Activated CD4-positive, alpha-beta T cell treated with anti-CD3 and anti-CD28 coated beads, Interleukin-2, amount 50 U/mL, for 24 hours (primary cell): ENCODE measurements at regions not wholly inside any gene's neighbourhood (a gene's known extent, or its start where the extent isn't known, plus 50 kb on each side); places are given as distances from the start of the nearest gene placed in this dataset.
"Not testable (repeated sequence)": the region's sequence is repeated elsewhere in the genome, so short reads cannot be mapped to it uniquely, and the experiment has no call there.

Experiments
- DNase-seq, 2 donors: peaks; one replicate each; pipeline ENCODE4 v3.0.0-alpha.2; 2020; ENCODE audit warnings: low read depth in 1 of 2, low spot score in 1 of 2

DNA sequence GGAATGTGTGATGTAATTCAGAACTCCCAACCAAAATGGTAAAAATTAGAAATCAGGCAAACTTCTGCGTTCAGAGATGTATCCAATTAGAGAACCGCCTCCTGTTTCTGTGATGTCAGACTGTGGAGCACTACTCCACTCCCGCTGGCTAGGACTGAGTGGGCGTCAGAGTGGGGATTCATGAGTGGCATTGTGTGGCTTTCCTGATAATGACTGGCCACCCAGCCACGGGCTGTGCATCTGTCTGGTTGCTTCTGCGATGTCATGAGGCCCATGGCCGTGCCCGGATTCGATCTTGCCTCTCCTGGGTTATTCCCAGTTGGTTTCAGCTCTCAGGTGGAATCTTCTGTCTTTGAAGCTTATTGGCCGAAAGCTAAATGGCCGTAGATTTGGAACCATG, 87.1 kb upstream of the KCNA1 start:
- DNase-seq, result no peak

DNA sequence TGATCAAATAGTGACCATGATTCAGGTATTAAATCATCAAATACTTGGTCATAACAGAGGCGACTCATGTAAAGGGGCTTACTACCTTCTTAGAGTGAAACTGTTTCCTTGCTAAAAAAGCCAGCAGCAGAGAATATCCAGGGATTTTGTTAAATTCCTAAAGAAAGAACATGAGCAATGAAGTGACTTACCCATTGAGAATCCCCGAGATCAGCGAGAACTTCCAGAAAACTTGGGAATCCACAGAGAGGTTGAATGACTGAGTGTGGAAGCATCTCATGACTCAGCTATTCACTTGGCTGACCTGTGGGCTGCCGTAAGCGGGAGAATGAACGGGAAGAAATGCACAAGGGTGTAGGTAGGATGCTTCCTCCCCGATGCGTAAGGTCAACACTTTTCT, 85.3 kb upstream of the KCNA1 start:
- DNase-seq, result no peak

DNA sequence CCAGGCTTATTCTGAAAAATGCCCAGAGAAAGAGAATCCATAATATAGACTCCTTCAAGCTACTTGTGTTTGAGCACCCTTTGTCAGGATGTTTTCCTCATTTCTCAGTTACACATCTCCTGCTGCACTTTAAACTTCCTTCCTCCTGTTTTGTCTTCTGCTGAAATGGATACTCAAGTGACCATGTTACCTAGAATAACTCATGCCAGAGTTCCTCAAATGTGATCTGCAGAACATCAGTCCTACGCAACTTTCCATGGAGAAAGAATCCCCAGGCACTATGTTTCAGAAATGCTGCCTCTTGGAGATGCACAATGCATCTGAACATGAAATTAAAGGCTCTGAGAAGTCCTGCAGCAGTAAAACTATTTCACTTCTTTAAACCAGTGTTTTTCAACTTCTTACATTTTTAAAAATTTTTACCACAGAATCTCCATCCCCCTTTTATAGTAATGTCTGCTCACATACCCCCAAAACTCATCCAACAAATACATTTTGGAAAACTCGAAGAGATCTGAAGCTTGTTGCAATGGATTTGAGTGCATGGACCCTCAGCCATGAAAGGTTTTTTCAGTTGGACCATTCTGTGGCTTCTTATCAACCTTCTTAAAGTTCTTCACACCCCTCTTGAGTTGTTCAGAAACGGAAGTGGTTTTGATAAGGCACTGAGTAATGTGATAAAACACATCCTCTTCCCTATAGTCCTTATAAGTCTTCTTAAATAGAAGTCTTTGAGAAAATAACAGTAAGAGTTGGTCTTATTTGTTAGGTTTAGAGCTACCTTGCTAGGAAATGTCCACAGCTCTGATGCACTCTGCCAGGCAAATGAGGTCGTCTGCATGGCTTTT, 84.5 kb upstream of the KCNA1 start:
- no peak for DNase-seq

DNA sequence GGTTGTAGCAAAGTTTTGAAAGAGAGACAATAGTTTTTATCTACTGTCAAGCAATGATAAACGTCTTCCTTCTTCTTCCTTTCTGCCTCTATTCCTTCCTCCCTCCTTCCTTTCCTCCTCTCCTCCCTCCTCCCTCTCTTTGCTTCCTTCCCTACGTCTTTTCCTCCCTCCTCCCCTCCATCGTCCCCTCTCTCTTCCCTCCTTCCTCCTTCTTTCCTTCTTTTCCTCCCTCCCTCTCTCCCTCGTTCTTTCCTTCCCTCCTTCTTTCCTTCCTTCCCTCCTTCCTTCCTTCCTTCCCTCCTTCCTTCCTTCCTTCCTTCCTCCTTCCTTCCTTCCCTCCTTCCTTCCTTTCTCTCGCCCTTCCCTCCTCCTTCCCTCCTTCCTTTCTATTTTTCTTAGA, 82.8 kb upstream of the KCNA1 start:
- no peak for DNase-seq

DNA sequence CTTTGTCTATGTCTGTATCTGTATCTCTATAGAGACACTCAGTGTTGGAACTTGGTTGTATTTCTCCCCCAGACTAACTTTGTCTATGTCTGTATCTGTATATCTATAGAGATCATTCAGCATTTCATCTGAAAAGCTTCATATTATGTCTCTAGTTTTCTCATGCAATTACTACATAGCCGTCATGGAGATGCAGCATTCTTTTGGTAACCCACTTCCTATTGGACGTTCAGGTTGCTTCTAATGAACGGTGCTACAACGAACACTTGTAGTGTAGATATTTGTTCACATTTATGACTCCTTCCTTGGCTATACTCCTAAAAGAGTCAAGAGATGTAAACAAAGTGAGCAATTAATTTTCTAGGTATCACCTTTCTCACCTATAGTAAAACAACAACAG, 81.5 kb upstream of the KCNA1 start:
- no peak for DNase-seq

DNA sequence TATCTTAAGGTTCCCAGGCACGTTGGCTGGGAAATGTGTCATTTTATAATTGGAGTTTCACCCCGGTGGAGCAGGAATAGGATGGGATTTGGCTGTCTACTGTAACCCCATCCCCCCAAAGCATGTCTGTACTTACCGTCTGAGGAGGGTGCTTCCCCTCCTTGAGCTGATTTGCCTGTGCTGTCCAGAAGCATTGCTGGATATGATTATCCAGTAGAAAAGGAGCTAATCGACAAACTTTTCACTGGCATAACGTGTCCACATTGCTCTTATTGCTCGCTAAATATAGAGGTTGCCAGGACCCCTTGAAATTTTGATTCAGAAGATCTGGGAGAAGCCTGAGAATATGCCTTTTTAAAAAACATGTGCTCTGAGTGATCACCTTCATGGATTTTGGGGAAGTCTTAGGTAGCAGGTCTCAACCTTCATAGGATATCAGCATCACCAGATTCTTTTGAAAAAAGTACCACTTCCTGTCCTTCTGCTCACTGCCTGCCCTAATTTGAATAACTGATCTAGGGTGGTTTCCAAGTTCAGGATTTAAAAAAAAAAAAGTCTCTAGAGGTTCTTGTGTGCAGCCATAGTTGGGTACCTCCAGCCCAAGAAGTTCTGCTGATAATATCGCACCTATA, 80.4 kb upstream of the KCNA1 start:
- no peak for DNase-seq

DNA sequence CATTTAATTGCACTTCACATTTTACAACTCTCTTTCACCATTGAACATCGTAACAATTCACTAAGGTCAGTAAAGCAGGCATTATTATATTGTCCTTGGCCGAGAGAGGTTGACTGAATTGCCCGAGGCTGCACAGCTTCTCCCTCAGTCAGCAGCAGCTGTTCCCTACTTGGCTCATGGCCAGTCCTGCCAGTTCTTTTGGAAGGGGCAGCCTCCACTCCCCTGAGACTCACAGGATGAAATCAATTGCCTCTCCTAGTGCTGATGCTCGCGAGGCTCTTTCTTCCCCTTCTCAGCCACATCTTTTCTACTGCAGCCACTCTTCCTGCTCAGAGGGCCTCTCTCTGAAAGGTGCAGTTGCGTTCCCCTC, 79.9 kb upstream of the KCNA1 start:
- DNase-seq, result no peak

DNA sequence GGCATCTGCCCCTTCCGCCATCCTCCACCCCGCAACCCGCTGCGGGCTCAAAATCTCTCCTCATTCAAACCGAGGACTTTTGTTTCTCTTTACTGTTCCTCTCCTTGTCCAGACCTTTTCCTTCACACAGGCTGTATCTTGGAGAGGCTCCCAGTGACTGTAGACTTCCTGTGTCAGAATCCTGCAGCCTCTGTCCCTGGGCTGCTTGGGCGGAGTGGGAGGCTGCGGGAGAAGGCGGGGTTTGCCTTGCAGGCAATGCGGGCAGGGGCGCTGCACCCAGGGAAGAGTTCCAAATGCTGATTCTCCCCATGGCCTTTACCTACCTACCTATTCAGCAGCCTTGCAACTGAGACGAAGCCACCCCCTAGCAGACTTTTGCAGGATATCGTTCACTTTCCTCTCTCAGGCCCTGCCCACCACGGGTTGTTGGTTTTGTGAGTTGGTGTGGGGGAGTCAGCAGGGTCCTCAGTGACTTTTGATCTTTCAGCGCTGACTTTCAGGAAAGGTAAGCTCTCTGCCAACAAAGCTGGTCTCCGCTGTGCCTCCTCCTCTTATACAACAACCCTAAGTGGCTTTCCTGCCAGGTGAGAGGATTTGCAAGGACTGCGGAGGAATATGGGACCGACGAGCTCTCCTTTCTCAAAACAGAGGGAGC, 79.0 kb upstream of the KCNA1 start:
- no peak for DNase-seq

DNA sequence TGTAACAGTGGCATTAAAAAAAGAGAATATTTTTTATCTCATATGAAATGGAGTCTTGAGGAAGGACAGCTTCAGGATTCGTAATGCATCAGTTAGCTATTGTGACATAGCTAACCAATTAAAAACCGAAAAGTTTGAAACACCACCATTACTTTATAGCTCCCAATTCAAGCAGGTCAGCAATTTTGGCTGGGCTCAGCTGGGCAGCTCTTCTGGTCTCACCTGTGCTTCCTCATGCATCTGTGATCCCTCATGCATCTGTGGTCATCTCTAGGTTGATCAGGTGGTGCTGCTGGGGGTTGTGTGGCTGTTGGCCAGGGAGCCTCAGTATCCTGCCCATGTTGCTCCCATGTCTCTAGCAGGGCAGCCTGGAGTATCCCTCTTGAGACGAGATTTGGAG, 76.7 kb upstream of the KCNA1 start:
- no peak for DNase-seq

DNA sequence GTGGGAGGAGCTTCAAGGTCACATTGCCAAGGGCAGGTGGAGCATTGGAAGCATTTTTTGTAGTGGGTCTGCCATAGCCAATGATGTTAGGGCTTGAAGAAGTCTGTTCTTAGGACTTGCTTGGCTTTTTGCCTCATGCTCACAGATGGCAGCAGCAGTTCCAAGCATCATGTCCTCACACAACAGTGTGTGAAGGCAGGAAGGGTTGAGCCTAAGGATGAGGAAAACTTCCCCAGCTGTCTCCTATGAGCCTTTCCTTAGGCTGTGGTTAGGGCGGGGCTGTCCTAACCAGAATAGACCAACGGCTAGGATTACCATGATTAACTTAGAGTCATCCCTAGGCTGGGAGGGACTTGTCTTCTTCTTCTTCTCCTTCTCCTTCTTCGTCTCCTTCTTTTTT, 76.2 kb upstream of the KCNA1 start:
- no peak for DNase-seq

DNA sequence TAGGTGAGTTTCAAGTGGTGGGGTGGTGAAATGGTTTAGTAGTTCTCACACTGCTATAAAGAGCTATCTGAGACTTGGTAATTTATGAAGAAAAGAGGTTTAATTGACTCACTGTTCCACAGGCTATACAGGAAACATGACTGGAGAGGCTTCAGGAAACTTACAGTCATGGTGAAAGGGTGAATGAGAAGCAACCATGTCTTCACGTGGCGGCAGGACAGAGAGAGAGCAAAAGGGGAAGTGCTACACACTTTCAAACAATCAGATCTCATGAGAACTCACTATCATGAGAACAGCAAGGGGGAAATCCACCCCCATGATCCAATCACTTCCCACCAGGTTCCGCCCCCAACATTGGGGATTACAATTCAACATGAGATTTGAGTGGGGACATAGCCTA, 67.3 kb upstream of the KCNA1 start:
- not testable (repeated sequence) for DNase-seq

DNA sequence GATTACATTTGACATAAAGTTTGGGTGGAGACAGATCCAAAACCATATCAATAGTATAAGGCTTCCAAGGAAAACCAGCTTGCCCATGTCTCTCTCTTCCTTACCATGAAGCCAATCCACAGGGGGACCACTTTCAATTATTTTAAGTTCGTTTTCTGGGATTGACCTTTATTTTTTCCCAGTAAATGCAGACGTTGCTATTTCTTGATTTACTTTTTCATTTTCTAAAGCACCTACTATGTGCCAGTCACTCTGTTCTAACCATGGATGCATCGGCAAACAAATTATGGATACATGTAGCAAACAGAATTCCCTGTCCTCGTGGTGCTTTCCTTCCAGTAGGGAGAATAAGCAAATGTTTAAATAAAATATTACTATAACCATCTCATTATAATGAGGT, 65.8 kb upstream of the KCNA1 start:
- DNase-seq, result no peak

DNA sequence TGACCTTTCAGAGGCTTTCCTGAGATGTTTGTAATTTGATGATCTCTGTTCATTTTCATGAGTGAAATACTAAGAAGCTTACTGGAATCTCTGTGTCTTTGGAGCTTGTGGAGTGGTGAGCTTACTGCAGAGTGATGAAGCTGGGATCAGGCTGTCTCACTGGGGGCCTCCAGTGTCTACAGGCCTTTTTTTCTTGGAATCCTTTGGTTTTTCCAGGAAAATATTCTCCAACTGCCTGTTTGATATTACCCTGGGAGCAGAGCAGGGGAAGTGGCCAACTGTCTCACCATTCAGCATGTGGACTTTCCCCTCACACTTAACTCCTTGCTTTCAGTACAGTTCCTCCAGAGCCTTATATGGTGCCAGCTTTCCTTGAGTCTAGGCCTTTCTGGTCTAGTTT, 62.0 kb upstream of the KCNA1 start:
- no peak for DNase-seq

DNA sequence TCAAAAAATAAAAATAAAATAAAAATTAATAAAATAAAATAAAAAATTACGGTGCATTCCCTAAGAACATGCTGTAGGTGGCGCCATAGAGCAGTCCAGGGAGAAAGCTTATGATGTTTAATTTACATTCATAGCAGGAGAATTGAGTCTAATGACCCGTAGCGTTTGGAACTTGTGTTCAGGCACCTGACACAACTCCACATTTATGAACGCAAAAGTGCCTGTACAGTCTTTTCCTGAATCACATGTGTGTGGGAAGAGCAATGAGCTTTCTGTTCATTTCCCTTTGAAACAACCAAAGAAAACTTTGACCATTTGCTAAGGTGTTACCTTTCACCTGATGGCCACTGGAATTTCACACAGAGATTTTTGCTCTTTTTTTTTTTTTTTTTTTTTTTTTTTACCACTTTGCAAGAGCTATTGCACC, 60.6 kb upstream of the KCNA1 start:
- DNase-seq, result no peak

DNA sequence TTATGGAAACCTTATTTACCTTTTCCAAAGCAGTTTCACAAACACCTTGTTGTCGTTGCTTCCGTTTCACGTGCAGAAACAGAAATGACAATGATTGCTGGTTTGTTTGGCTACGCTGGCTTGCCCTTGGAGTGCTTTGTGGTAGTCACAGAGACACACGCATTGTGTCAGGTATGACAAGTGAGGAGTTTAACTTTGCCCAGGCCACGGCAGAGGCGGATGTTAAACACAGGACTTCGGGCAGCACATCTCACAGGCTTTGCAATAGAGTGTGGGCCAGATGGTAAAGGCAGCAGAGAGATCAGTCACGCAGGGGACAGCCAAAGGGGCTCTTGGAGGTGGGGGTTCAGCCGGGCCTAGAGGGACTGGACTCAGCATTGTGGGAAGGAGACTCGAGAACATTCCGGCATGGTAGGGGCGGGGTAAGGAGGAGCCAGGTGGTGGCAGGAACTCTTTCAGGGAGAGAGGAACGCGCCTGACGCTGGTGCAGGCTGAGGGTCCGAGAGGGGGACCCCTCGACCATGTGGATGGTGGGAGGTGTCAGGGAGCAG, 59.8 kb upstream of the KCNA1 start:
- DNase-seq, result no peak

DNA sequence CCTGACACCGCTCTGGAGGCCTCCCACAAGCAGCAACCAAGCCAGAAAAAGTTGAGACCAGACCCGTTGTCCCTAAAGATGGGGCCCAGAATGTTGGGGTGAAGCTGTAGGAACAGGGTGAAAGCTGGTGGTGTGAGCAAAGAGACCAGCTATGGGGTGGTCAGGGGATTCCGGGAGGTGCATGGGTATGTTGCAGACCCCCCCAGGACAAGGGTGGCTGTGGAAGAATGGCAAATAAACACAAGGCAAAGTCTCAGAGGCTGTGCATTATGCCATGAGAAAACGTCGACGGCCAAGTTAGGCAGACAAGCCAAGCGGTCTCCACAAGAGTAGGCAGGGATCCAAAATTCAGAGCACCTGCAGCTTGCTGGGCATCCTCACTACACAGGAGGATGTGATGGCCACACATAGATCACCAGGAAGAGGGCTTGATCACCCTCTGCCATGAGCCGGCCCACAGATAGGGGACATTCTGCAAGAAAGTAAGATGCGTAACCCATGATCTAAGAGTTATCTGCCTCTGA, 58.8 kb upstream of the KCNA1 start:
- DNase-seq, result no peak

DNA sequence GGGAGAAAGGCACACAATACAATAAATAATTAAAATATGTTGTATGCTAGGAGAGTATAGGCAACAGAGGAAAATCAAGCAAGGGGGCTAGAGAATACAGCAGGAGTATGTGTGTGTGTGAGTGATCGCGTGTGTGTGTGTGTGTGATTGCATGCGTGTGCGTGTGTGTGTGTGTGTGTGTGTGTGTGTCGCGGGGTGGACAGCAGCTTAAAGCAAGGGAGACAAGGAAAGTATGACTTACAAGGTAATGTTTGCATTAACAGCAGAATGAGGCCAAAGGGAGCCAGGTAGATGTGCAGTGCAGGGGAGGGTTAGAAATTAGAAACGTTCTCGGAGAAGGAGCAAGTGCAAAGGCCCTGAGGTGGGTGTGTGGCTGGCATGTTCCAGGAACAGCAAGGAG, 57.4 kb upstream of the KCNA1 start:
- DNase-seq, result no peak

DNA sequence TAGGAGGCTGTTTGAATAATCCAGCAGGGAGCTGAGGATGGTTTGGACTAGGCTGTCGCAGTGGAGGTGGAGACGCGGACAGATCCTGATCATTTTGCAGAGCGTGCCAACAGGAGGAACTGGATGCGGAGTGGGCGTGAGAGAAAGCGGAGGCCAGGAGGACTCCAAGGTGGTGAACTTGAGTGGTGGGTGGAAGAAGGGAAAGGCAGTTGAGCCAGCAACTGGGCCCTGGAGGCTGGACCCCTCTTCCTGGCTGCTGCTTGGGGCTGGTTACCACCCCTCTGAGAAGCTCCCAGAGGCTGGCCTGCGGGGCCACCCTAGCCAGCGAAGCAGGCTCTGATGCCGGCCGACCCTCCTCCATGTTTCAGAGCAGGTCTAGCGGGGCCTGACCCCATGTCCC, 56.8 kb upstream of the KCNA1 start:
- DNase-seq, result no peak

DNA sequence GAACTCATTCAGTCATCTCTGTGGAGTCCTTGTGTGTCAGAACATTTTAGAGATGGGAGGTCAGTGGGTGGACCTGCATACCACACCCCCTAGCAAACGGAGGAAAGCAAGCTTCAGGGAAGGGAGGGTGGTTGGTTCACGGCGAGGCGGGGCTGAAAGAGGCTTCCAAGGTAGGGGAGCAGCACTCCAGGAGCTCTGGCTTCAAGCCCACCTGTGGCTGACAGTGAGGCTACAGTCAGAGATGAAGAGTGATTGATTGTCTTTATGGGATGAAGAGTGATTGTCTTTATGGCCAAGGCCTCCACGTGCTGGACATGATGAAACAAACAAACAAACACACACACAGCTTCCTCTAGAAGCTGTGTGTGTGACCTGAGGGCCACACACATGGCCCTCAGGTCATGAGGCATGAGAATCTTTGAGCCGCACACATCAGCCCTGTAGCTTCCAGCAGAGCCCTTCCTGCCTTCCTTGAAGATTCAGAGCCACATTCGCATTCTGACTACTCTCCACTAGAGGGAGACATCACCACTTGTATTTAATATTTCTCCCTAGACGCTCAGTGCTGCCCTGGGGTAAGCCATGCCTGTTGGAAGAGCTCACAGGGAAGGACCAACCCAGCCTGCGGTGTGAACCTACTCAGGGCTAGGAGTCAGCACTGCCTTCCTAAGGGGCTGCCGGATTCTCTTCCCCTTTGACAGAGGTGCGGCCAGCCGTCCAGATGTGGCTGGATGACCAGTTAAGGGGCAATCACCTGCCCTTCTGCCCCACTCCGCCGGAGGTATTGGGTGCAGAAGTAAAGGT, 54.4 kb upstream of the KCNA1 start:
- DNase-seq, result peak in 1 of 2 donors; percentile 52

DNA sequence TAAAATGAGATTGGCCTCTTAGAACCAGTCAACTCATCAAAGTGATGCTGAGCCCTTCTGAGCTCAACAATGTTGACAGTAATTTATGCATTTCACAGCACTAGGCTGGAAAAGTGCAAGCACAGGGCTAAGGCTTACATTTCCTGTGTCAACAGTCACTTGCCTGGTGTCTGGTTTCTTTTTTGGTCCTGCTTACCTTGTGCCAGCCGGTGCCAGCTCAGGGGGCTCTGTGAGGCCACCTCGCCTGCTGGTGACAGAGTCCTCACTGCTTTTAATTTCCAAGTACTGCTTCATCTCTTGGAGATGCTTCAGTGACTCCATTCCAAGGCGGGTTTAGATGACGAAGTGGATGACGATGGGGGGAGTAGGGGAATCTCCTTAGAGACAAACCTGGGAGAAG, 53.1 kb upstream of the KCNA1 start:
- no peak for DNase-seq
